Adrenal gland (tissue), 5 donors: ENCODE measurements at regions not wholly inside any gene's neighbourhood (a gene's known extent, or its start where the extent isn't known, plus 50 kb on each side); places are given as distances from the start of the nearest gene placed in this dataset.

Experiments used
- POLR2A ChIP-seq, 2 donors: fragments of 450-650 bp; IDR thresholded peaks; one replicate each; pipeline ENCODE4 v1.6.1; 2017; ENCODE audit warnings: antibody characterized with exemption in 2 of 2, mild to moderate bottlenecking in 2 of 2, moderate library complexity in 1 of 2
- TF ChIP-seq, protein P1 (sequence below), 6 experiments: fragments of 450-650 bp in 4 of 6; fragments of 200-600 bp in 2 of 6; sonication (generic) in 1 of 6; IDR thresholded peaks; 1 replicate in 5 of 6; 2 replicates in 1 of 6; pipeline versions ENCODE4 v1.5.1 to v1.8.0; 2016 to 2021; ENCODE audit warnings: antibody characterized with exemption in 6 of 6, mild to moderate bottlenecking in 2 of 6, moderate library complexity in 1 of 6
- donor health status: DM: no; HTN: no; CAD: no.

DNA sequence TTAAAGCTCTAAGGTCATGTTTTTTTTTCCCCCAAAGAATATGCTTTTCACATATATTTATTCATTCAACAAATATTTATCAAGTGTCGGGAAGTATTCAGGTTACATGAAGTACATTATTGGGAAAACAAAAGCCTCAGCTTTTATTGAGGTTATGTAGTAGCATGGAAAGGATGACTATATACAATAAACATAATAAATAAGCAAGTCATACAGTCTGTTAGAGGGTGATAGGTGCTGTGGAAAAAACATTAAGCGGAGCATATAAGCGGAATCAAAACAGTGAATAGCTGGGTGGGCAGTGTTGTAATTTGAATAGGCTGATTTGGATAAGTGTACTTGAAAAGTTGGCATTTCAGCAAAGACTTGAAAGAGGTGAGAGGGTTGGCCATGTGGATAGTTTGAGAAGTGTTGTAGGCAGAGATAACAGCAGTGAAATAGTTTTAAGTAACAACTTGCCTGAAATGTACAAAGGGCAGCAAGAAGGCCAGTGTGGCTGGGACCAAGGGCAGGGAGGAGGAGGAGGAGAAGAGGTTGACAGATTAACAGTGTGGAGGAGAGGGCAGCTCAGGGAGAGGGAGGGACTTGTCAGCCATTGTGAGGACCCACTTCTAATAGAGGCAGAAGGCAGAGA, 558.7 kb downstream of the SPRY1 start:
- TF ChIP-seq, protein P1, sequence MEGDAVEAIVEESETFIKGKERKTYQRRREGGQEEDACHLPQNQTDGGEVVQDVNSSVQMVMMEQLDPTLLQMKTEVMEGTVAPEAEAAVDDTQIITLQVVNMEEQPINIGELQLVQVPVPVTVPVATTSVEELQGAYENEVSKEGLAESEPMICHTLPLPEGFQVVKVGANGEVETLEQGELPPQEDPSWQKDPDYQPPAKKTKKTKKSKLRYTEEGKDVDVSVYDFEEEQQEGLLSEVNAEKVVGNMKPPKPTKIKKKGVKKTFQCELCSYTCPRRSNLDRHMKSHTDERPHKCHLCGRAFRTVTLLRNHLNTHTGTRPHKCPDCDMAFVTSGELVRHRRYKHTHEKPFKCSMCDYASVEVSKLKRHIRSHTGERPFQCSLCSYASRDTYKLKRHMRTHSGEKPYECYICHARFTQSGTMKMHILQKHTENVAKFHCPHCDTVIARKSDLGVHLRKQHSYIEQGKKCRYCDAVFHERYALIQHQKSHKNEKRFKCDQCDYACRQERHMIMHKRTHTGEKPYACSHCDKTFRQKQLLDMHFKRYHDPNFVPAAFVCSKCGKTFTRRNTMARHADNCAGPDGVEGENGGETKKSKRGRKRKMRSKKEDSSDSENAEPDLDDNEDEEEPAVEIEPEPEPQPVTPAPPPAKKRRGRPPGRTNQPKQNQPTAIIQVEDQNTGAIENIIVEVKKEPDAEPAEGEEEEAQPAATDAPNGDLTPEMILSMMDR (IDR thresholded peaks at IDR 0.05) = no peak
- TF ChIP-seq POLR2A (IDR thresholded peaks at IDR 0.05) = no peak
